ENCODE measurements at regions not wholly inside any gene's neighbourhood (a gene's known extent, or its start where the extent isn't known, plus 50 kb on each side); places are given as distances from the start of the nearest gene placed in this dataset.

DNA sequence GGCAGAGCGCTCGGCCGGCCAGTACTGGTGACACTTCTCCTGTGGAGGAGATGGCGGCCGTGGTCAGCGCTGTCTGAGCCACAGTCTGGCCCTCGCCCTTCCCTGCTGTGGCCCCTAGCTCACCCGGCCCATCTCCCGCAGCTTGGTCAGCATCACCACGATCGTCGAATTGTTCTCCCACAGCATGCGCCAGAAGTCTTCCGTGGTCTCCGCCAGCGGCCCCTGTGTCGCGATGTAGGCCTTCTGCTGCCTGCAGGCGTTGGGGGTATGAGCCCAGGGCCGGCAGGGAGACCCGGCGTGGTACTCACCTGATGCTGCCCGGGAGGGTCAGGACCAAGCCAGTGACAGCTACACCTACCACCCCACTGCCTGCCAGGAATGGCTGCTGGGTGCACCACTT lies 130.1 kb downstream of the PTPRS start:
- Histone ChIP-seq H3K4me2 (ENCODE audit: low read length) (no peak overlapping the region), H3K79me2 (ENCODE audit: insufficient read depth, low read length) (no peaks in the 10 kb centered on the region), H3K9me3 (ENCODE audit: insufficient read depth, low read depth, low read length) (no peaks in the 10 kb centered on the region), H3K36me3 (ENCODE audit: insufficient read depth, low read length) (peaks cover 19% of the 10 kb centered on the region), H3K27ac (ENCODE audit: low read depth, low read length) (no peak overlapping the region), H3K27me3 (ENCODE audit: insufficient read depth, low read length) (no peaks in the 10 kb centered on the region), H3K4me1 (ENCODE audit: insufficient read depth, low read length) (no peaks in the 10 kb centered on the region), H2AFZ (ENCODE audit: low read depth, low read length) (no peak overlapping the region), H4K20me1 (ENCODE audit: insufficient read depth, low read length) (no peaks in the 10 kb centered on the region), H3K4me3 (ENCODE audit: insufficient read depth, low read depth, low read length) (no peak overlapping the region), H3K9ac (ENCODE audit: low read length) (no peak overlapping the region)
- no peaks in the 10 kb centered on the region for H3K27me3 Mint-ChIP-seq (ENCODE audit: low read depth, unreplicated experiment)
- no peak overlapping the region for H3K4me3 Mint-ChIP-seq (ENCODE audit: unreplicated experiment)
- peaks cover 32% of the 10 kb centered on the region for H3K36me3 Mint-ChIP-seq (ENCODE audit: low read depth, unreplicated experiment)
- no peak overlapping the region for H3K27ac Mint-ChIP-seq (ENCODE audit: unreplicated experiment)
- DNase-seq (ENCODE audit: low read depth) = no peak
- peaks cover 5% of the 10 kb centered on the region for H3K9me3 Mint-ChIP-seq (ENCODE audit: unreplicated experiment)
- H3K4me1 Mint-ChIP-seq (ENCODE audit: low read depth, unreplicated experiment) = no peaks in the 10 kb centered on the region
- no peak for FAIRE-seq
- no peak for TF ChIP-seq EZH2 (IDR thresholded peaks at IDR 0.05; ENCODE audit: insufficient read depth, low read length)
- TF ChIP-seq, protein P1, sequence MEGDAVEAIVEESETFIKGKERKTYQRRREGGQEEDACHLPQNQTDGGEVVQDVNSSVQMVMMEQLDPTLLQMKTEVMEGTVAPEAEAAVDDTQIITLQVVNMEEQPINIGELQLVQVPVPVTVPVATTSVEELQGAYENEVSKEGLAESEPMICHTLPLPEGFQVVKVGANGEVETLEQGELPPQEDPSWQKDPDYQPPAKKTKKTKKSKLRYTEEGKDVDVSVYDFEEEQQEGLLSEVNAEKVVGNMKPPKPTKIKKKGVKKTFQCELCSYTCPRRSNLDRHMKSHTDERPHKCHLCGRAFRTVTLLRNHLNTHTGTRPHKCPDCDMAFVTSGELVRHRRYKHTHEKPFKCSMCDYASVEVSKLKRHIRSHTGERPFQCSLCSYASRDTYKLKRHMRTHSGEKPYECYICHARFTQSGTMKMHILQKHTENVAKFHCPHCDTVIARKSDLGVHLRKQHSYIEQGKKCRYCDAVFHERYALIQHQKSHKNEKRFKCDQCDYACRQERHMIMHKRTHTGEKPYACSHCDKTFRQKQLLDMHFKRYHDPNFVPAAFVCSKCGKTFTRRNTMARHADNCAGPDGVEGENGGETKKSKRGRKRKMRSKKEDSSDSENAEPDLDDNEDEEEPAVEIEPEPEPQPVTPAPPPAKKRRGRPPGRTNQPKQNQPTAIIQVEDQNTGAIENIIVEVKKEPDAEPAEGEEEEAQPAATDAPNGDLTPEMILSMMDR (IDR thresholded peaks at IDR 0.05; ENCODE audit: insufficient read depth, low read depth, low read length) = no peak

DNA sequence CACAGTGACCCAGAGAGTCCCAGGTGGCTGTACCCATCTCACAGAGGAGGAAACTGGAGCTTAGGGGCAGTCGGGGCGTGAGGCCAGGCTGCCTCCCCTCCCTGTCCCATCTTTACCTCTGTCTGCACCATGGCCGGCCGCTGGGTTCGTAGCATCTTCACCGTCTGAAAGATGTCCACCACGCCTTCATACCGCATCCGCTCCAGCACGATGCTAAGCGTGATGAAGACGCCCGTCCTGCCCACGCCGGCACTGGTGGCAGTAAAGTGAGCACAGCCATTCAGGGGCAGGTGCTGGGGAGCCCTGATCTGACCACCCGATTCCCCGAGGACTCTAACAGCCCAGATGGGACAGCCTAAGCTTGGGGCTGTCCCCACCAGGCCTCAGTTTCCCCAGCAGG lies 132.8 kb downstream of the PTPRS start:
- H4K20me1 ChIP-seq (ENCODE audit: insufficient read depth, low read length) = no peaks in the 10 kb centered on the region
- H3K9me3 Mint-ChIP-seq (ENCODE audit: unreplicated experiment) = peaks cover 11% of the 10 kb centered on the region
- no peaks in the 10 kb centered on the region for H3K9me3 ChIP-seq (ENCODE audit: insufficient read depth, low read depth, low read length)
- peaks cover 19% of the 10 kb centered on the region for H3K36me3 Mint-ChIP-seq (ENCODE audit: low read depth, unreplicated experiment)
- no peaks in the 10 kb centered on the region for H3K4me1 ChIP-seq (ENCODE audit: insufficient read depth, low read length)
- FAIRE-seq = no peak
- no peaks in the 10 kb centered on the region for H3K27me3 Mint-ChIP-seq (ENCODE audit: low read depth, unreplicated experiment)
- no peak overlapping the region for H3K27ac ChIP-seq (ENCODE audit: low read depth, low read length)
- H3K79me2 ChIP-seq (ENCODE audit: insufficient read depth, low read length) = no peaks in the 10 kb centered on the region
- no peak overlapping the region for H3K4me2 ChIP-seq (ENCODE audit: low read length)
- no peak overlapping the region for H3K27ac Mint-ChIP-seq (ENCODE audit: unreplicated experiment)
- H3K27me3 ChIP-seq (ENCODE audit: insufficient read depth, low read length) = no peaks in the 10 kb centered on the region
- TF ChIP-seq EZH2 (IDR thresholded peaks at IDR 0.05; ENCODE audit: insufficient read depth, low read length) = no peak
- TF ChIP-seq, protein P1 (IDR thresholded peaks at IDR 0.05; ENCODE audit: insufficient read depth, low read depth, low read length) = no peak
- H2AFZ ChIP-seq (ENCODE audit: low read depth, low read length) = no peak overlapping the region
- H3K4me3 Mint-ChIP-seq (ENCODE audit: unreplicated experiment) = no peak overlapping the region
- no peaks in the 10 kb centered on the region for H3K4me1 Mint-ChIP-seq (ENCODE audit: low read depth, unreplicated experiment)
- no peak for DNase-seq (ENCODE audit: low read depth)
- H3K36me3 ChIP-seq (ENCODE audit: insufficient read depth, low read length) = peaks cover 6% of the 10 kb centered on the region
- no peak overlapping the region for H3K9ac ChIP-seq (ENCODE audit: low read length)
- H3K4me3 ChIP-seq (ENCODE audit: insufficient read depth, low read depth, low read length) = no peak overlapping the region

DNA sequence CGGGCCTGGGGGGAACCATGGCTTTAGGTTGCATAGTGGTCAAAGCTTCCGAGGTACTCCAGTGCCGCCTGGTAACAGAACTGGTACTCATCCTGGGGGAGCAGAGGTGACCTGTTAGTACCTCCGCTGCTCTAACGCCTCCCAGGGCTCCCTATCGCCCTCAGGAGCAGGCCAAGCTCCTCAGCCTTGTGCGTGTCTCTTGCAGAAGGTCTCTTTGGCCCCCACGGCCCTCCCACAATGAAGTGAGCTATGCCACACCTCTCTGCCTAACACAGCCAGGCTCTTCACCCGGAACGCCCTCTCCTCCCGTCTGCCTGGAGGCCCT lies 133.9 kb downstream of the PTPRS start:
- H3K4me1 ChIP-seq (ENCODE audit: insufficient read depth, low read length) = no peaks in the 10 kb centered on the region
- H3K79me2 ChIP-seq (ENCODE audit: insufficient read depth, low read length) = no peaks in the 10 kb centered on the region
- H2AFZ ChIP-seq (ENCODE audit: low read depth, low read length) = no peak overlapping the region
- H3K9ac ChIP-seq (ENCODE audit: low read length) = no peak overlapping the region
- no peaks in the 10 kb centered on the region for H3K27me3 ChIP-seq (ENCODE audit: insufficient read depth, low read length)
- peaks cover 6% of the 10 kb centered on the region for H3K36me3 ChIP-seq (ENCODE audit: insufficient read depth, low read length)
- Mint-ChIP-seq H3K36me3 (ENCODE audit: low read depth, unreplicated experiment) (peaks cover 15% of the 10 kb centered on the region), H3K27ac (ENCODE audit: unreplicated experiment) (no peak overlapping the region), H3K4me3 (ENCODE audit: unreplicated experiment) (no peak overlapping the region), H3K4me1 (ENCODE audit: low read depth, unreplicated experiment) (no peaks in the 10 kb centered on the region), H3K9me3 (ENCODE audit: unreplicated experiment) (peaks cover 22% of the 10 kb centered on the region), H3K27me3 (ENCODE audit: low read depth, unreplicated experiment) (no peaks in the 10 kb centered on the region)
- no peaks in the 10 kb centered on the region for H3K9me3 ChIP-seq (ENCODE audit: insufficient read depth, low read depth, low read length)
- H3K4me2 ChIP-seq (ENCODE audit: low read length) = no peak overlapping the region
- no peak for FAIRE-seq
- H3K27ac ChIP-seq (ENCODE audit: low read depth, low read length) = no peak overlapping the region
- DNase-seq (ENCODE audit: low read depth) = no peak
- no peak overlapping the region for H3K4me3 ChIP-seq (ENCODE audit: insufficient read depth, low read depth, low read length)
- TF ChIP-seq, protein P1 (IDR thresholded peaks at IDR 0.05; ENCODE audit: insufficient read depth, low read depth, low read length) = no peak
- no peaks in the 10 kb centered on the region for H4K20me1 ChIP-seq (ENCODE audit: insufficient read depth, low read length)

Data from astrocyte (in vitro differentiated cells and primary cell).